SK-N-SH treated with all-trans-retinoic acid at 6 μM for 48 hours (cell line): ENCODE measurements at regions not wholly inside any gene's neighbourhood (a gene's known extent, or its start where the extent isn't known, plus 50 kb on each side); places are given as distances from the start of the nearest gene placed in this dataset.

Experiments
- ARNTL ChIP-seq: fragments of 450-650 bp; formaldehyde crosslinking; IDR thresholded peaks from 2 replicates; pipeline ENCODE4 v1.5.0; 2020; ENCODE audit warnings: low read depth, mild to moderate bottlenecking, moderate library complexity, borderline replicate concordance
- BACH2 ChIP-seq: fragments of 250-450 bp; sonication (Bioruptor Pico); IDR thresholded peaks from 2 replicates; pipeline ENCODE4 v1.9.0; 2021; ENCODE audit warnings: mild to moderate bottlenecking, borderline replicate concordance
- ESRRG ChIP-seq: fragments of 250-450 bp; sonication (Bioruptor Pico); IDR thresholded peaks from 2 replicates; pipeline ENCODE4 v1.6.1; 2021; ENCODE audit warnings: mild to moderate bottlenecking
- OSR1 ChIP-seq: fragments of 250-450 bp; sonication (Bioruptor Pico); IDR thresholded peaks from 2 replicates; pipeline ENCODE4 v1.8.0; 2022; ENCODE audit warnings: moderate library complexity, mild to moderate bottlenecking, inconsistent platforms
- PPARA ChIP-seq: fragments of 250-450 bp; sonication (Bioruptor Pico); IDR thresholded peaks from 2 replicates; pipeline ENCODE4 v1.5.0; 2020; ENCODE audit warnings: mild to moderate bottlenecking, borderline replicate concordance
- RARB ChIP-seq: fragments of 250-450 bp; sonication (Bioruptor Pico); IDR thresholded peaks from 2 replicates; pipeline ENCODE4 v1.8.0; 2021; ENCODE audit warnings: mild to moderate bottlenecking, moderate library complexity
- ZC3H10 ChIP-seq: fragments of 250-450 bp; sonication (Bioruptor Pico); IDR thresholded peaks from 2 replicates; pipeline ENCODE4 v1.5.1; 2021; ENCODE audit warnings: mild to moderate bottlenecking, moderate library complexity
- TF ChIP-seq, protein P1 (sequence below): fragments of 250-450 bp; sonication (Bioruptor Pico); IDR thresholded peaks from 2 replicates; pipeline ENCODE4 v1.8.0; 2021; ENCODE audit warnings: low read depth, mild to moderate bottlenecking, moderate library complexity, borderline replicate concordance
- TF ChIP-seq, protein P2 (sequence below): fragments of 250-450 bp; sonication (Bioruptor Pico); IDR thresholded peaks from 2 replicates; pipeline ENCODE4 v1.5.1; 2020; ENCODE audit warnings: low read depth, mild to moderate bottlenecking, moderate library complexity
- TF ChIP-seq, protein P3 (sequence below): fragments of 250-450 bp; sonication (Bioruptor Pico); IDR thresholded peaks from 2 replicates; pipeline ENCODE4 v1.5.0; 2020; ENCODE audit warnings: mild to moderate bottlenecking, moderate library complexity
- TF ChIP-seq, protein P4 (sequence below): fragments of 250-450 bp; sonication (Bioruptor Pico); IDR thresholded peaks from 2 replicates; pipeline ENCODE4 v1.5.1; 2021; ENCODE audit warnings: mild to moderate bottlenecking, moderate library complexity

DNA sequence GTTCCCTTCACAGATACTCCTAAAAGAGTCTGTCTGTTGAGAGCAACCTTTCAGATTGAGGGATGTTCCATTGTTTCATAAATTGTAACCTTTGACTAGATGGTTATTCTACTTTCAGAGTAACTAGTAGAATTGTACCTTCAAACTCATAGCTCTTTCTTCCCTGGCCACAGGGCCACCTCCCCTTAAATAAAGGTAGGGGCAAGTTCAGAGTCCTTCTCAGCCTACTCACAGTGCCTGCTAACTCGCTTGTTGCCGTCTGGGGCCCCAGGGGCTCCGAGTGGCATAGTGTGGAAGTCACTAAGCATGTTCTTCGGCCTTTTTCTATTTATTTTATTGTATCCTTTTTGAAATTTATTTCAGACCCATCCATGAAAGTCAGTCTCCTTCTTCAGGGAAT is 250.4 kb downstream of the ALX1 start:
- TF ChIP-seq, protein P1, sequence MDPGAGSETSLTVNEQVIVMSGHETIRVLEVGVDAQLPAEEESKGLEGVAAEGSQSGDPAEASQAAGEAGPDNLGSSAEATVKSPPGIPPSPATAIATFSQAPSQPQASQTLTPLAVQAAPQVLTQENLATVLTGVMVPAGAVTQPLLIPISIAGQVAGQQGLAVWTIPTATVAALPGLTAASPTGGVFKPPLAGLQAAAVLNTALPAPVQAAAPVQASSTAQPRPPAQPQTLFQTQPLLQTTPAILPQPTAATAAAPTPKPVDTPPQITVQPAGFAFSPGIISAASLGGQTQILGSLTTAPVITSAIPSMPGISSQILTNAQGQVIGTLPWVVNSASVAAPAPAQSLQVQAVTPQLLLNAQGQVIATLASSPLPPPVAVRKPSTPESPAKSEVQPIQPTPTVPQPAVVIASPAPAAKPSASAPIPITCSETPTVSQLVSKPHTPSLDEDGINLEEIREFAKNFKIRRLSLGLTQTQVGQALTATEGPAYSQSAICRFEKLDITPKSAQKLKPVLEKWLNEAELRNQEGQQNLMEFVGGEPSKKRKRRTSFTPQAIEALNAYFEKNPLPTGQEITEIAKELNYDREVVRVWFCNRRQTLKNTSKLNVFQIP (CRISPR knock-in tag), result no peak
- TF ChIP-seq ARNTL (CRISPR knock-in tag) (no peak), ZC3H10 (no peak), PPARA (no peak), BACH2 (CRISPR knock-in tag) (no peak), OSR1 (no peak), RARB (no peak), ESRRG (CRISPR knock-in tag) (no peak)
- TF ChIP-seq, protein P2, sequence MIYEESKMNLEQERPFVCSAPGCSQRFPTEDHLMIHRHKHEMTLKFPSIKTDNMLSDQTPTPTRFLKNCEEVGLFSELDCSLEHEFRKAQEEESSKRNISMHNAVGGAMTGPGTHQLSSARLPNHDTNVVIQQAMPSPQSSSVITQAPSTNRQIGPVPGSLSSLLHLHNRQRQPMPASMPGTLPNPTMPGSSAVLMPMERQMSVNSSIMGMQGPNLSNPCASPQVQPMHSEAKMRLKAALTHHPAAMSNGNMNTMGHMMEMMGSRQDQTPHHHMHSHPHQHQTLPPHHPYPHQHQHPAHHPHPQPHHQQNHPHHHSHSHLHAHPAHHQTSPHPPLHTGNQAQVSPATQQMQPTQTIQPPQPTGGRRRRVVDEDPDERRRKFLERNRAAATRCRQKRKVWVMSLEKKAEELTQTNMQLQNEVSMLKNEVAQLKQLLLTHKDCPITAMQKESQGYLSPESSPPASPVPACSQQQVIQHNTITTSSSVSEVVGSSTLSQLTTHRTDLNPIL (CRISPR knock-in tag), result no peak
- TF ChIP-seq, protein P3, sequence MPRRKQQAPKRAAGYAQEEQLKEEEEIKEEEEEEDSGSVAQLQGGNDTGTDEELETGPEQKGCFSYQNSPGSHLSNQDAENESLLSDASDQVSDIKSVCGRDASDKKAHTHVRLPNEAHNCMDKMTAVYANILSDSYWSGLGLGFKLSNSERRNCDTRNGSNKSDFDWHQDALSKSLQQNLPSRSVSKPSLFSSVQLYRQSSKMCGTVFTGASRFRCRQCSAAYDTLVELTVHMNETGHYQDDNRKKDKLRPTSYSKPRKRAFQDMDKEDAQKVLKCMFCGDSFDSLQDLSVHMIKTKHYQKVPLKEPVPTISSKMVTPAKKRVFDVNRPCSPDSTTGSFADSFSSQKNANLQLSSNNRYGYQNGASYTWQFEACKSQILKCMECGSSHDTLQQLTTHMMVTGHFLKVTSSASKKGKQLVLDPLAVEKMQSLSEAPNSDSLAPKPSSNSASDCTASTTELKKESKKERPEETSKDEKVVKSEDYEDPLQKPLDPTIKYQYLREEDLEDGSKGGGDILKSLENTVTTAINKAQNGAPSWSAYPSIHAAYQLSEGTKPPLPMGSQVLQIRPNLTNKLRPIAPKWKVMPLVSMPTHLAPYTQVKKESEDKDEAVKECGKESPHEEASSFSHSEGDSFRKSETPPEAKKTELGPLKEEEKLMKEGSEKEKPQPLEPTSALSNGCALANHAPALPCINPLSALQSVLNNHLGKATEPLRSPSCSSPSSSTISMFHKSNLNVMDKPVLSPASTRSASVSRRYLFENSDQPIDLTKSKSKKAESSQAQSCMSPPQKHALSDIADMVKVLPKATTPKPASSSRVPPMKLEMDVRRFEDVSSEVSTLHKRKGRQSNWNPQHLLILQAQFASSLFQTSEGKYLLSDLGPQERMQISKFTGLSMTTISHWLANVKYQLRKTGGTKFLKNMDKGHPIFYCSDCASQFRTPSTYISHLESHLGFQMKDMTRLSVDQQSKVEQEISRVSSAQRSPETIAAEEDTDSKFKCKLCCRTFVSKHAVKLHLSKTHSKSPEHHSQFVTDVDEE (CRISPR knock-in tag), result no peak
- TF ChIP-seq, protein P4, sequence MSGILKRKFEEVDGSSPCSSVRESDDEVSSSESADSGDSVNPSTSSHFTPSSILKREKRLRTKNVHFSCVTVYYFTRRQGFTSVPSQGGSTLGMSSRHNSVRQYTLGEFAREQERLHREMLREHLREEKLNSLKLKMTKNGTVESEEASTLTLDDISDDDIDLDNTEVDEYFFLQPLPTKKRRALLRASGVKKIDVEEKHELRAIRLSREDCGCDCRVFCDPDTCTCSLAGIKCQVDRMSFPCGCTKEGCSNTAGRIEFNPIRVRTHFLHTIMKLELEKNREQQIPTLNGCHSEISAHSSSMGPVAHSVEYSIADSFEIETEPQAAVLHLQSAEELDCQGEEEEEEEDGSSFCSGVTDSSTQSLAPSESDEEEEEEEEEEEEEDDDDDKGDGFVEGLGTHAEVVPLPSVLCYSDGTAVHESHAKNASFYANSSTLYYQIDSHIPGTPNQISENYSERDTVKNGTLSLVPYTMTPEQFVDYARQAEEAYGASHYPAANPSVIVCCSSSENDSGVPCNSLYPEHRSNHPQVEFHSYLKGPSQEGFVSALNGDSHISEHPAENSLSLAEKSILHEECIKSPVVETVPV (CRISPR knock-in tag), result no peak
